ENCODE measurements at regions not wholly inside any gene's neighbourhood (a gene's known extent, or its start where the extent isn't known, plus 50 kb on each side); places are given as distances from the start of the nearest gene placed in this dataset.

GRCh38 chr9:83151627-83152137, 88.7 kb upstream of the RASEF start:
- TF ChIP-seq POLR2AphosphoS5 (IDR thresholded peaks at IDR 0.05) (no peak), CTCF (IDR thresholded peaks at IDR 0.05) (no peak), EP300 (IDR thresholded peaks at IDR 0.05) (no peak), POLR2A (IDR thresholded peaks at IDR 0.05) (no peak)
- no peaks in the 10 kb centered on the region for H3K27me3 ChIP-seq
- H3K27ac ChIP-seq = no peak overlapping the region
- no peak overlapping the region for H3K4me3 ChIP-seq
- 54 to 73% methylated on average over 4 of the region's 4 CpGs for WGBS, 2 donors (ENCODE audit: low coverage in 1 of 2)
- no peak for ATAC-seq
- peaks cover 0 to 9% (median 0%) of the 10 kb centered on the region in 3 donors for H3K9me3 ChIP-seq
- no peaks in the 10 kb centered on the region for H3K4me1 ChIP-seq
- no peaks in the 10 kb centered on the region for H3K36me3 ChIP-seq

- TF ChIP-seq POLR2AphosphoS5 (IDR thresholded peaks at IDR 0.05) (no peak), EP300 (IDR thresholded peaks at IDR 0.05) (no peak), CTCF (IDR thresholded peaks at IDR 0.05) (no peak), POLR2A (IDR thresholded peaks at IDR 0.05) (no peak)
- WGBS, 2 donors (ENCODE audit: low coverage in 1 of 2) = 87 to 96% methylated on average over 7 to 9 of the region's 10 CpGs
- H3K4me3 ChIP-seq = no peak overlapping the region
- peaks cover 0 to 9% (median 0%) of the 10 kb centered on the region in 3 donors for H3K9me3 ChIP-seq
- H3K36me3 ChIP-seq = no peaks in the 10 kb centered on the region
- H3K27ac ChIP-seq = no peak overlapping the region
- H3K4me1 ChIP-seq = no peaks in the 10 kb centered on the region
- no peak for ATAC-seq
- no peaks in the 10 kb centered on the region for H3K27me3 ChIP-seq
Measured at GRCh38 chr9:83147315-83148149, 84.6 kb upstream of the RASEF start.

GRCh38 chr9:83146325-83146724, 83.4 kb upstream of the RASEF start:
- WGBS, 2 donors (ENCODE audit: low coverage in 1 of 2) = 82 to 85% methylated on average over 4 of the region's 4 CpGs
- H3K27me3 ChIP-seq = no peaks in the 10 kb centered on the region

DNA sequence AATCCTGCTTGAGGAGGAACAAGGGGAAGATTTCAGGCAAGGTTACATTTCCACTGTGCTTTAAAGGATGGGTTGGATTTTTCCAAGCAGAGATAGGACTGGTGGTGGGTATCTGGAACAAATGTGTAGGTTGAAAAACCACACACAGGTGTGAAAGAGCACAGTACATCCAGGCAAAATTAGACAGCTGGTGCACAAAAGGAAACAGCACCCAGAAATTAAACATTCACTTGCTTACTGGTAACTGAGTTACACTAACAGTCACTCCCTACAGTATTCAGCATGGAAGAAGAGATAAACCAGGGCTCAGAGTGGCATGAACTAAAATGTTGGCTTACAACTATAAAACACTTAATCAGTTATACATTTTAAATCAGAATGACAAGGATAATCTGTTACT, 81.5 kb upstream of the RASEF start:
- Histone ChIP-seq H3K4me1 (no peaks in the 10 kb centered on the region), H3K27me3 (no peaks in the 10 kb centered on the region), H3K27ac (no peak overlapping the region), H3K4me3 (no peak overlapping the region), H3K9me3 (peaks cover 0 to 9% (median 0%) of the 10 kb centered on the region in 3 donors), H3K36me3 (no peaks in the 10 kb centered on the region)
- no peak for TF ChIP-seq POLR2A (IDR thresholded peaks at IDR 0.05)
- no peak for TF ChIP-seq CTCF (IDR thresholded peaks at IDR 0.05)
- no peak for TF ChIP-seq POLR2AphosphoS5 (IDR thresholded peaks at IDR 0.05)
- no peak for TF ChIP-seq EP300 (IDR thresholded peaks at IDR 0.05)
- no peak for ATAC-seq

More at GRCh38 chr9:83146325-83146724, 83.4 kb upstream of the RASEF start:
- no peaks in the 10 kb centered on the region for H3K36me3 ChIP-seq
- H3K9me3 ChIP-seq = peaks cover 0 to 9% (median 0%) of the 10 kb centered on the region in 3 donors
- no peak overlapping the region for H3K4me3 ChIP-seq
- H3K4me1 ChIP-seq = no peaks in the 10 kb centered on the region
- TF ChIP-seq POLR2A (IDR thresholded peaks at IDR 0.05) (no peak), CTCF (IDR thresholded peaks at IDR 0.05) (no peak), POLR2AphosphoS5 (IDR thresholded peaks at IDR 0.05) (no peak), EP300 (IDR thresholded peaks at IDR 0.05) (no peak)
- H3K27ac ChIP-seq = no peak overlapping the region
- ATAC-seq = no peak

DNA sequence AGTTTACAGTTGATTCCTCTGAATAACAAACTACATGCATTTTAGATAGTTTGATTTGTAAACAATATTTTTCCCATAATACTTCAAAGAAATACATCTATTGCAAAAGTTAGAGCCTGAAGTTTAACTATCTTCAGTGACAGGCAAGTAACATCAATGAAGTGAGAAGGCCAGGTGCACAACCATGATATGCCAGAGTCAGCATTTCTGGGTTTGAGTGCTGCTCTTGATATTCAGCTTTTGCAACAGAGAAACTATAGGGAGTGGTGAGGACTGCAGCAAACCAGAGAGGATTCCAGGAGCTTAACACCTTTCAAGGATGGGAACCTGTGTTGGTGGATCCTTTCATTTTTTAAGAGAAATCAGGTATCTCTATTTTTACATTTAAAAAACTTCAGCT, 79.4 kb upstream of the RASEF start:
- Histone ChIP-seq H3K4me1 (no peaks in the 10 kb centered on the region), H3K4me3 (no peak overlapping the region), H3K27ac (no peak overlapping the region), H3K36me3 (no peaks in the 10 kb centered on the region), H3K9me3 (peaks cover 0 to 3% (median 0%) of the 10 kb centered on the region in 3 donors), H3K27me3 (no peaks in the 10 kb centered on the region)
- TF ChIP-seq POLR2AphosphoS5 (IDR thresholded peaks at IDR 0.05) = no peak
- no peak for TF ChIP-seq CTCF (IDR thresholded peaks at IDR 0.05)
- TF ChIP-seq POLR2A (IDR thresholded peaks at IDR 0.05) = no peak
- no peak for TF ChIP-seq EP300 (IDR thresholded peaks at IDR 0.05)
- ATAC-seq = no peak
